Upper lobe of left lung (tissue), 4 donors: ENCODE measurements at regions not wholly inside any gene's neighbourhood (a gene's known extent, or its start where the extent isn't known, plus 50 kb on each side); places are given as distances from the start of the nearest gene placed in this dataset.

Experiments
- CTCF ChIP-seq, 6 experiments: fragments of 450-650 bp in 4 of 6; fragments of 200-600 bp in 2 of 6; sonication (generic) in 2 of 6; IDR thresholded peaks; one replicate each; pipeline ENCODE4 v1.5.1; 2016 to 2019; ENCODE audit warnings: antibody characterized with exemption in 6 of 6
- EP300 ChIP-seq, 4 donors: sonication (generic); formaldehyde crosslinking; IDR thresholded peaks; one replicate each; pipeline ENCODE4 v1.5.1; 2017; ENCODE audit warnings: antibody characterized with exemption in 4 of 4, control low read depth in 2 of 4
- POLR2A ChIP-seq, 4 donors: fragments of 450-650 bp; IDR thresholded peaks; one replicate each; pipeline ENCODE4 v1.5.1; 2016 to 2017; ENCODE audit warnings: antibody characterized with exemption in 4 of 4, mild to moderate bottlenecking in 2 of 4
- POLR2AphosphoS5 ChIP-seq, 2 donors: sonication (generic); formaldehyde crosslinking; IDR thresholded peaks; one replicate each; pipeline ENCODE4 v1.5.1; 2017; ENCODE audit warnings: antibody characterized with exemption in 2 of 2

- TF ChIP-seq CTCF (IDR thresholded peaks at IDR 0.05) (no peak), POLR2AphosphoS5 (IDR thresholded peaks at IDR 0.05) (no peak), POLR2A (IDR thresholded peaks at IDR 0.05) (no peak), EP300 (IDR thresholded peaks at IDR 0.05) (no peak)
Measured at GRCh38 chr18:34329840-34330239, 105.1 kb upstream of the NOL4 start.
